Activated T-cell treated with anti-CD3 and anti-CD28 coated beads for 48 hours (primary cell): ENCODE measurements at regions not wholly inside any gene's neighbourhood (a gene's known extent, or its start where the extent isn't known, plus 50 kb on each side); places are given as distances from the start of the nearest gene placed in this dataset.
A peak's percentile ranks its signal among the peaks of the same experiment; 100 is the strongest.
"Not testable (repeated sequence)": the region's sequence is repeated elsewhere in the genome, so short reads cannot be mapped to it uniquely, and the experiment has no call there.

Experiments
- DNase-seq: peaks from one replicate; pipeline ENCODE4 v3.0.0-alpha.2; 2020; ENCODE audit warnings: low read depth

GRCh38 chr9:78122631-78123030, 91.0 kb upstream of the GNAQ start:
- DNase-seq, result no peak

- peak; percentile 50 for DNase-seq
These were observed 89.9 kb upstream of the GNAQ start for GRCh38 chr9:78121488-78121887.

GRCh38 chr9:78118742-78119473, 87.3 kb upstream of the GNAQ start:
- no peak for DNase-seq

- DNase-seq, result no peak
These were observed 83.5 kb upstream of the GNAQ start for GRCh38 chr9:78115073-78115472.

GRCh38 chr9:78114581-78114980, 83.0 kb upstream of the GNAQ start:
- no peak for DNase-seq

- DNase-seq, result no peak
These were observed 80.8 kb upstream of the GNAQ start for GRCh38 chr9:78112406-78112805.

- DNase-seq, result no peak
These were observed 80.4 kb upstream of the GNAQ start for GRCh38 chr9:78112004-78112403.

- no peak for DNase-seq
These were observed 77.5 kb upstream of the GNAQ start for GRCh38 chr9:78109075-78109474.

GRCh38 chr9:78106586-78106985, 75.0 kb upstream of the GNAQ start:
- DNase-seq, result peak; percentile 29

- no peak for DNase-seq
These were observed 72.4 kb upstream of the GNAQ start for GRCh38 chr9:78103971-78104433.

GRCh38 chr9:78101247-78101646, 69.6 kb upstream of the GNAQ start:
- DNase-seq, result no peak

GRCh38 chr9:78097541-78097940, 65.9 kb upstream of the GNAQ start:
- no peak for DNase-seq

- DNase-seq, result no peak
These were observed 60.1 kb upstream of the GNAQ start for GRCh38 chr9:78091731-78092130.

GRCh38 chr9:78089111-78089510, 57.5 kb upstream of the GNAQ start:
- DNase-seq, result no peak

- not testable (repeated sequence) for DNase-seq
These were observed 56.6 kb upstream of the GNAQ start for GRCh38 chr9:78088190-78088589.
